ENCODE measurements at regions not wholly inside any gene's neighbourhood (a gene's known extent, or its start where the extent isn't known, plus 50 kb on each side); places are given as distances from the start of the nearest gene placed in this dataset.
"Not testable (repeated sequence)": the region's sequence is repeated elsewhere in the genome, so short reads cannot be mapped to it uniquely, and the experiment has no call there.

DNA sequence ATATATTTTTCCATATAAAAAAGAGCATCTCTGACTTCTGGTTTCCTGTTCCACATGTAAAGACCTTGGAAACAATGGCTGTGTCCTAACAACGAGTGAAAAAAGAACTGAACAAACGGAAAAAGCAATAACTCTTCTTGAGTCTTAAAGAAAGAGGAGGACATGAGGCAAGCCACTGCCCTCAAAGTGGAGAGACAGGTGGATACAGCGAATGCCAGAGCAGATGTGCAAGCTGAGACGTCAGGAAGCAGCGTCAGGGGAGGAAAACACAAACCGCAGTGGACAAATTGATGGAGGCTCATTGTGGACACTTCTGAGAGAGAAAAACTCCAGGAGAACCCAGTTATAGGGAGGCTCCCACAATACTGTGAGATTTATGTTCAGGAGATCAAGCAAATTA is 208.0 kb upstream of the MME start:
- H3K4me3 ChIP-seq, result no peak overlapping the region
- no peaks in the 10 kb centered on the region for H3K27me3 ChIP-seq
- H3K9me3 ChIP-seq, result no peaks in the 10 kb centered on the region
- H3K4me1 ChIP-seq, result no peaks in the 10 kb centered on the region
- no peak for DNase-seq (ENCODE audit: low spot score in 2 of 2)
- intact Hi-C loops (cut with DNase I), result no loop called here
- H3K27ac ChIP-seq, result no peak overlapping the region
- no peaks in the 10 kb centered on the region for H3K36me3 ChIP-seq
- TF ChIP-seq, protein P1, sequence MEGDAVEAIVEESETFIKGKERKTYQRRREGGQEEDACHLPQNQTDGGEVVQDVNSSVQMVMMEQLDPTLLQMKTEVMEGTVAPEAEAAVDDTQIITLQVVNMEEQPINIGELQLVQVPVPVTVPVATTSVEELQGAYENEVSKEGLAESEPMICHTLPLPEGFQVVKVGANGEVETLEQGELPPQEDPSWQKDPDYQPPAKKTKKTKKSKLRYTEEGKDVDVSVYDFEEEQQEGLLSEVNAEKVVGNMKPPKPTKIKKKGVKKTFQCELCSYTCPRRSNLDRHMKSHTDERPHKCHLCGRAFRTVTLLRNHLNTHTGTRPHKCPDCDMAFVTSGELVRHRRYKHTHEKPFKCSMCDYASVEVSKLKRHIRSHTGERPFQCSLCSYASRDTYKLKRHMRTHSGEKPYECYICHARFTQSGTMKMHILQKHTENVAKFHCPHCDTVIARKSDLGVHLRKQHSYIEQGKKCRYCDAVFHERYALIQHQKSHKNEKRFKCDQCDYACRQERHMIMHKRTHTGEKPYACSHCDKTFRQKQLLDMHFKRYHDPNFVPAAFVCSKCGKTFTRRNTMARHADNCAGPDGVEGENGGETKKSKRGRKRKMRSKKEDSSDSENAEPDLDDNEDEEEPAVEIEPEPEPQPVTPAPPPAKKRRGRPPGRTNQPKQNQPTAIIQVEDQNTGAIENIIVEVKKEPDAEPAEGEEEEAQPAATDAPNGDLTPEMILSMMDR (IDR thresholded peaks at IDR 0.05), result no peak

DNA sequence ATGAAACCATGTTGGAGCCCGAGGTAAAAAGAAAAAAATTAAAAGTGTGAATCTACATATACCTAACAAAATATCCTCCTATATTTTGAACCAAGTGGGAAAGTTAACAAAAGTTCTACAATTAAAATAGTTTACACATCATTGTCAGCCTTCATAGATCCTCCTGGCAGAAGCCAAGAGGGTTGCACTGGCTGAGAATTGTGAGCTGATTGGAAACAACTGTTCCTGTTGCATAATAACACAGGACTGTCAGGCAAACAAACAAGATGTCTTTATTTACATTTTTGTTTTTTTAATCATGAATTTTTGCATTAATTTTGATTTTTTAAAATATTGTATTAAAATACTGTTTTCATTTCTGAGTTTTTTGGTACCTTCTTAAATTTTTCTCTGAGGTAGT is 215.2 kb upstream of the MME start:
- Histone ChIP-seq H3K4me1 (no peaks in the 10 kb centered on the region), H3K4me3 (no peak overlapping the region), H3K9me3 (no peaks in the 10 kb centered on the region), H3K27ac (no peak overlapping the region), H3K36me3 (no peaks in the 10 kb centered on the region), H3K27me3 (no peaks in the 10 kb centered on the region)
- DNase-seq (ENCODE audit: low spot score in 2 of 2), result no peak
- intact Hi-C loops (cut with DNase I), result no loop called here
- TF ChIP-seq, protein P1 (IDR thresholded peaks at IDR 0.05), result no peak

- intact Hi-C loops (cut with DNase I), result no loop called here
- H3K9me3 ChIP-seq, result no peaks in the 10 kb centered on the region
- no peak overlapping the region for H3K27ac ChIP-seq
- H3K4me3 ChIP-seq, result no peak overlapping the region
- H3K36me3 ChIP-seq, result no peaks in the 10 kb centered on the region
- no peaks in the 10 kb centered on the region for H3K27me3 ChIP-seq
- no peaks in the 10 kb centered on the region for H3K4me1 ChIP-seq
- no peak for DNase-seq (ENCODE audit: low spot score in 2 of 2)
- TF ChIP-seq, protein P1 (IDR thresholded peaks at IDR 0.05), result no peak
These were observed 217.9 kb upstream of the MME start for GRCh38 chr3:154862265-154862664.

DNA sequence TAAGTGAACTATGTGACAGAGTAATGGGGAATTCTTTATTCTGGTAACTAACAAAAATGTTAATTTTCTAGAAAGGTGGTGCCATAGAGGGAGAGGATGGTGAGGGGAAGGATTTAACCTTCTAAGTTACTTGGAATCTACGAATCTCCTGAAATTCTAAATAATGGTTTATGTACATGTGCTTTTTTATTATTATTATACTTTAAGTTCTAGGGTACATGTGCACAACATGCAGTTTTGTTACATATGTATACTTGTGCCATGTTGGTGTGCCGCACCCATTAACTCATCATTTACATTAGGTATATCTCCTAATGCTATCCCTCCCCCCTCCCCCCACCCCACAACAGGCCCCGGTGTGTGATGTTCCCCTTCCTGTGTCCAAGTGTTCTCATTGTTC is 227.1 kb upstream of the MME start:
- H3K27me3 ChIP-seq, H3K9me3 ChIP-seq, H3K4me1 ChIP-seq: not testable (repeated sequence)

DNA sequence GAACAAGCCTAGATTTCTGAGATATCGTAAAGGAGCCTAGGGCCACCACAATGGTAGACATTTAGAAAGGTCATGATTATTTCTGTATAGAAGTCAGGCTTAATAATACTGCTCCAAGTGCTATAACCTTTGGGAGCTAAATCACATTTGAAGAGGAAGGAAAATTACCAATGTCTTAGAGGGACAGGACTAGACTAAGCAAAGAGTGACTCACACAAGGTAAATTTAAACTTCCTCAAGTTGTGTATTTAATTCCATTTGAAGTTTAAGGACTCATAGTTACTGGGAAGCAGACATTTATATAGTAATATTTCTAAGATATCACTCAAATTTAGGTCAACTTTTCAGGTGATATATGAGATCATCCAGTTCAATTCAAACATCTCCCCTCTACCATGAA is 227.6 kb upstream of the MME start:
- DNase-seq (ENCODE audit: low spot score in 2 of 2), result no peak
- H3K36me3 ChIP-seq, result no peaks in the 10 kb centered on the region
- TF ChIP-seq, protein P1 (IDR thresholded peaks at IDR 0.05), result no peak
- no peaks in the 10 kb centered on the region for H3K9me3 ChIP-seq
- no peaks in the 10 kb centered on the region for H3K4me1 ChIP-seq
- intact Hi-C loops (cut with DNase I), result no loop called here
- no peak overlapping the region for H3K4me3 ChIP-seq
- no peak overlapping the region for H3K27ac ChIP-seq
- no peaks in the 10 kb centered on the region for H3K27me3 ChIP-seq

More for the DNA sequence above, 227.1 kb upstream of the MME start:
- DNase-seq (ENCODE audit: low spot score in 2 of 2); H3K4me3 ChIP-seq; H3K36me3 ChIP-seq; H3K27ac ChIP-seq; intact Hi-C loops (cut with DNase I): not testable (repeated sequence)

DNA sequence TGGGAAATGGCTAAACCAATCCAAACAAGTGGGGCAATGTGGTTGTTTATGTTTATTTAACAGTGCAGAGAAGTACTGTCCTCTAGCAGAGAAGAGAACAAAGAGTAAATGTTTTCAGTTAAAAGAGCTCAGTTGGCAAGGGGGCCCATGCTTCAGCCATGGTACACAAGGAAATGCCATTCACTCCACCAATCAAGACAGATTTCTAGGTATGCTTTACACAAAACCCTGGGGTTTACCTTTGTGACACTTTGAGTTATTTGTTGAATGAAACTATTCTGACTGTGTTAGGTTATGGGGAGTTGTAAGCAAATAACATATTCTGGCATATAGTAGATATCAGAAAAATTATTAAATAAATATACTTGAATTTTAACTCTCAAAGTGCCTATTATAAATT is 228.5 kb upstream of the MME start:
- intact Hi-C loops (cut with DNase I), result no loop called here
- no peaks in the 10 kb centered on the region for H3K4me1 ChIP-seq
- H3K9me3 ChIP-seq, result no peaks in the 10 kb centered on the region
- no peaks in the 10 kb centered on the region for H3K36me3 ChIP-seq
- H3K27ac ChIP-seq, result no peak overlapping the region
- DNase-seq (ENCODE audit: low spot score in 2 of 2), result no peak
- TF ChIP-seq, protein P1 (IDR thresholded peaks at IDR 0.05), result no peak
- no peaks in the 10 kb centered on the region for H3K27me3 ChIP-seq
- no peak overlapping the region for H3K4me3 ChIP-seq
